ENCODE measurements at regions not wholly inside any gene's neighbourhood (a gene's known extent, or its start where the extent isn't known, plus 50 kb on each side); places are given as distances from the start of the nearest gene placed in this dataset.
"Not testable (repeated sequence)": the region's sequence is repeated elsewhere in the genome, so short reads cannot be mapped to it uniquely, and the experiment has no call there.

DNA sequence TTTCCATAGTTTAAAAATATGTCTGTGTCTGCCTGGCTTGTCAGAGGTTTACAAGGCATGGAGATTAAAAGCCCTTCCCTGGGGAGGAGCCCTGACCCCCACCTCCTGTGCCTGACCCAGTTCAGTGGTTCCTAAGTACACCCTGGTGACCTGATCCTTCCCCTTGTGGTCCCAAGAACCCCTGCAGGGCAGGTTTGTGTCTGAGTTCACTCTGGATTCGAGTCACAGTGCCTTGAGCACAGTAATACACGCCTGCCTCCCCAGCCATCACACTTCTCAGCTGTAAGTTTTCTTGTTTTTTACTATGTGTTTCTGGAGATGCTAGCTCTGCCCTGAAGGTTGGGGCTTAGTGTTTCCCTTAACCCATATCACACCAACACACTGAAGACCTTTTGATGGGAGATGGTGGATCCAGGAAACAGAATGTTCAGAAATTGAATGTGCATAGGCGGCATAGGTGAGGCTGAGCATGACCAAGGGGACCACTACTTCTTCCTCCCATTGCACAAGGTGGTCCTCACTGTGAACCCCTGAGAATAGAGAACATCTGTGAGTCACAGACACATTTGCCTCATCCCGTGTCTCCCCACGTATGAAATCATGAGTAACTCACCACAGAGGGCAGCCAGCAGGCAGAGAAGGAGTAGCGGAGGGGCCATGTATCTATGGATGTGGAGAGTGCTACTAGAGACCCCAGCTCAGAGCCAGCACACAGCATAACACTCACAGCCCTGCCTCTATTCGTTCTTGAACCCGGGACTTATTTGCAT, 962.9 kb downstream of the TMEM121 start:
- no peak for DNase-seq (ENCODE audit: low read depth)

DNA sequence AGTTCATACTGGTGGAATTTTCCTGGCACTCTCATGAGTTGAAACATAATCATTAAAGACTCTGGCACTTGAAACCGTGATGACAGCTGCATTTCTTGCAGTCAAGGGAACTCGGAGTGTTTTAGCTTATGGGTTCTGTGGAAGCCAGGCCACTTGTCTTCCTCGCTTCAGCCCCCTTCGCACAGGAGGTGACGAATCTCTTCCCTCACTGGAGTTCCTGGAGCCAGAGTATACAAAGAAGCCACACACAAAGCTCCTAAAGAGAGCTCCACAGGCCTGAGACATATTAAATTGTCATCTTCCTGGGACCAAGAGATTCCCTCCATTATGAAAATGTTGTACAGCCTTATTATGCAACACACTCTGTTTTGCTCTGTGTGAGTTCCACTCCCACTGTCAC, 964.1 kb downstream of the TMEM121 start:
- no peak for DNase-seq (ENCODE audit: low read depth)

DNA sequence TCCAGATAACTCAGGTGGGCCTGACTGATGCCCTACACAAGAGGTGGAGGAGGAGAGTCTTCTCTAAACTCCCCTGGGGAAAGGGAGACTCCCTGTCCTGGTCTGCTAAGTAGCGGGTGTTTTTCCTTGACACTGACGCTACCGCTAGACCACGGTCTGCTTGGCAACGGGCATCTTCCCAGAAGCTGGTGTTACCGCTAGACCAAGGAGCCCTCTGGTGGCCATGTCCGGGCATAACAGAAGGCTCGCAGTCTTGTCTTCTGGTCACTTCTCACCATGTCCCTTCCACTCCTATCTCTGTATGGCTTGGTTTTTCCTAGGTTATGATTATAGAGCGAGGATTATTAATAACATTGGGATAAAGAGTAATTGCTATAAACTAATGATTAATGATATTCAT, 965.5 kb downstream of the TMEM121 start:
- DNase-seq (ENCODE audit: low read depth): no peak

GRCh38 chr14:106493962-106494823, 967.8 kb downstream of the TMEM121 start:
- DNase-seq (ENCODE audit: low read depth): no peak

DNA sequence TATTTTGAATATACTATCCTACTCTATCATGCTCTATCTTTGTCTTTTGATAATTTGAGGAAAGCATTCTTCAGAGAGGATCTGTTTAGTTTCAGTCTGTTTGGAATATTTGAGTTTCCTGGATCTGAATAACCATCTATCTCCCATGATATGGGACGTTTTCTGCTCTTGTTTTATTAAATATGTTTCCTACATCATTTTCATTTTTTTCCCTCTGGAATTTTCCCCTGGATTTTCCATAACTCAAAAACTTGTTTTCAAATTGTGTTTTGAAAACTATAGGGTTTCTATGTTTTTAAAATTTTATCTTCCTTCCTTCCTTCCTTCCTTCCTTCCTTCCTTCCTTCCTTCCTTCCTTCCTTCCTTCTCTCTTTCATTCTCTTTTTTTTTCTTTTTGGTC, 974.2 kb downstream of the TMEM121 start:
- no peak for DNase-seq (ENCODE audit: low read depth)

GRCh38 chr14:106501898-106502297, 975.5 kb downstream of the TMEM121 start:
- no peak for DNase-seq (ENCODE audit: low read depth)

DNA sequence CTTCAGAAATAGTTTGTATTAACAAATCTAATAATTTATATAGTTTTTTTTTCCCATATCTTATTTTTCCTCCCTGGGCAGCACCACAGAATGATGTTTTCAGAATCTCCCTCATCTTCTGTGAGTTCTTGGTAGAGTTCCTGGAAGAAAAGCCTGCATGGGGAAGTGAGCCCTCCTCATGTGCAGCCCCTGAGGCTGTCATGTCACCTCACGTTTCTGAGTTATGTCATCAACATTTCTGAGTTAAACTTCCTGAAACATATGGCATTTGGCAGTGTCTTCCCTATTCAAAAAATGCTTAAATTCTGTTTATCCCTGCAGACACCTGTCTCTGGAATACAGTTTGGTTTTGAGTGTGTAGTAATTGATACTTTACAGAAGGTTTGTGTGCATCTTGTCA, 979.0 kb downstream of the TMEM121 start:
- DNase-seq (ENCODE audit: low read depth): no peak

- no peak for DNase-seq (ENCODE audit: low read depth)
These were observed 980.5 kb downstream of the TMEM121 start for GRCh38 chr14:106506881-106507305.

DNA sequence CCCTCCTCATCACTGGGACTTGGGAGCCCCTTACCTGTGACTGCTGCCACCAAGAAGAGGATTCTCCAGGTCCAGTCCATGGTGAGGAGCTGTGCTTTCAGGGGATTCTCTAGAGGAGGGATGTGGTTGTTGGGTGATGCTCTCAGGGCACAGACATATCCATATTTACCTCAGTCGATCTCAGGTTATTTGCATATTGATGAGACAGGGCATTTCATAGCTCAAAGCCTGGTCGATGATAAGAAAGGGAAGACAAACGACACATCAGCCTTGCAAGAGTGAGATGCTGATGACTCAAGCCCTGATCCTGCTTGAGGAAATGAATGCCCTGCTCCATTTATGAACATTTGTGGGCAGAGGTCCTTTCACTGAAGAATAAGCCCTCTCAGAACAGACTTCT, 981.0 kb downstream of the TMEM121 start:
- no peak for DNase-seq (ENCODE audit: low read depth)

- DNase-seq (ENCODE audit: low read depth): no peak
These were observed 981.8 kb downstream of the TMEM121 start for GRCh38 chr14:106508216-106508615.

DNA sequence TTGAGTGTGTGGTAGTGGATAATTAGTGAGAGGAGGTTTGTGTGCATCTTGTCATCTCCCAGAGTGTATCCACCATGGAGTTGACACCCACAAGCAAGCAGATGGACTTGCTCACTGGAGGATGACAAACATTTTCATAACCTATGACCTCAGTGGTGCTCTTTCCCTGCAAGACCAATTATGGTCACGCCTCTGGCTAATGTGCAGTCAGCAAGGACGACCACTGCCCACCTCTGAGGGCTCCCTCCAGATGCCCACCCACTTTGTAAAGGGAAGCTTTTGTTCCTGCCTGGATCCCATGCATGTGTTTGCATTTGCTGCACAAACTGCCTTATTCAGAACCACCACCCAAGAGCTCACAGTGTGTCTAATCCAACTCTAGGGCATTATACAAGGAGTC, 982.8 kb downstream of the TMEM121 start:
- no peak for DNase-seq (ENCODE audit: low read depth)

DNA sequence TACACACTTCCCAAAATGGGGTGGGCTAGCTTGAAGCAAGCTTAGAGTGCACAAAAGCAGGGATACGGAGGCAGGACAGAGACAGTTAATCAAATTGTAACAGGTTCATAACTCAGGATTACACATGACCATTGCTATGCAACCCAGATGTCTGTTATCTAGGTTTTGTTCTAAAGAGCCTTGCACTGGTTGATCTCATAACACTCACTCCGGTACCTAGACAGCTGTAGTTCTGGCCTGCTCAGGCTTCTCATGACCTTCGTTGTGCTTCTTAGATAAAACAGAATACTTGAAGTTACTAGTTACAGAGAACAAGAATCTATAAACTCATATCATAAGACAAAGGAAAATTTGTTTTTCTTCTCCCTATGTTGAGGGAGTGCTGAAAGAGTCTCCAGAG, 983.4 kb downstream of the TMEM121 start:
- no peak for DNase-seq (ENCODE audit: low read depth)

DNA sequence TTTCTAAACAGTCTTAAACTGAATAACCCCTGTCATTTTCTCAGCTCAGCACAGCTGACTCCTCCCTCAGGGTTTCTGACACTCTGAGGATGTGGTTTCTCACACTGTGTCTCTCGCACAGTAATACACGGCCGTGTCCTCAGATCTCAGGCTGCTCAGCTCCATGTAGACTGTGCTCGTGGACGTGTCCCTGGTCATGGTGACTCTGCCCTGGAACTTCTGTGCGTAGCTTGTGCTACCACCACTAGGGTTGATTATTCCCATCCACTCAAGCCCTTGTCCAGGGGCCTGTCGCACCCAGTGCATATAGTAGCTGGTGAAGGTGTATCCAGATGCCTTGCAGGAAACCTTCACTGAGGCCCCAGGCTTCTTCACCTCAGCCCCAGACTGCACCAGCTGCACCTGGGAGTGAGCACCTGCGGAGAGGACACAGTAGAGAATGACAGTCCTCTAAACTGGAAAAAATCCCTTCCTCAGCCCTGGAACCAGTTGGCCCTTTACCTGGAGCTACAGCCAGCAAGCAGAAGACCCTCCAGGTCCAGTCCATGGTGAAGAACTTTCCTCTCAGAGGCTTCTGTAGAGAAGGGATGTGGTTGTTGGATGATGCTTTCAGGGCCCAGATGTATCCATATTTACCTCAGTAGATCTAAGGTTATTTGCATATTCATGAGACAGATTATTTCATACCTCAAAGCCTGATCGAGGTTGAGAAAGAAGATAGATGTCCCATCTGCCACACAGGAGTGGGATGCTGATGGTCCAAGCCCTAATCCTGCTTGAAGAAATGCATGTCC, 984.8 kb downstream of the TMEM121 start:
- no peak for DNase-seq (ENCODE audit: low read depth)

GRCh38 chr14:106511800-106512198, 985.4 kb downstream of the TMEM121 start:
- no peak for DNase-seq (ENCODE audit: low read depth)

GRCh38 chr14:106513302-106513701, 986.9 kb downstream of the TMEM121 start:
- DNase-seq (ENCODE audit: low read depth): no peak

DNA sequence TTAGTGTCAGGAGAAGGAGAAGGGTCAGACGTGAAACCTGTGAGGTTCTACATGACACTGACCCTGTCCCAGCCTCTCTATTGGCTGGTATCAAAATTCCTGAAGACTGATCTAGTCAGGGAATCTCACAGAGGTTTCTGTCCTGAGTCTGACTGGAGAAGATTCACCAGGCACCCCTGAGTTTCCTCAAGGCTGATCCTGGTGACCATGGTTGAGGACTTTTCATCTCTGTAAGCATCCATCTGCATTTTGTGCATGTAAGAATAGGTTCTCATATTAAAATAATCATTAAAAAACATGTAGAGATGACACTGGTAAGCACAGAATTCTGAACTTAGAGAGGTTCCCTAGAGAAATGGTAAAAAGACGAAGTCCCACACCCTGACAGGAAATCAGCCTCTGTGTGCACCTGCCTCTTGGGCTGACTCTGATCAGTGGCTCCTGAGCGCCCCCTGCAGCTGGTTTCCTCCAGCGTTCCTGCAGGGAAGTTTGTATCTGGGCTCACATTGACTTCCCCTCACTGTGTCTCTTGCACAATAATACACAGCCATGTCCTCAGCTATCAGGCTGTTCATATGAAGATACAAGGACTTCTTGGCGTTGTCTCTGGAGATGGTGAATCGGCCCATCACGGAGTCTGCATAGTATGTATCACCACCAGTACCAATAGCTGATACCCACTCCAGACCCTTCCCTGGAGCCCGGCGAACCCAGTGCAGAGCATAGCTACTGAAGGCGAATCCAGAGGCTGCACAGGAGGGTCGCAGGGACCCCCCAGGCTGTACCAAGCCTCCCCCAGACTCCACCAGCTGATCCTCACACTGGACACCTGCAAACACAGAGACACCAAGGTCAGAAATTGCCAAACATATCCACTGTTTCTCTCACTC, 991.9 kb downstream of the TMEM121 start:
- DNase-seq (ENCODE audit: low read depth): peak; percentile 74

GRCh38 chr14:106522118-106522517, 995.7 kb downstream of the TMEM121 start:
- not testable (repeated sequence) for DNase-seq (ENCODE audit: low read depth)

DNA sequence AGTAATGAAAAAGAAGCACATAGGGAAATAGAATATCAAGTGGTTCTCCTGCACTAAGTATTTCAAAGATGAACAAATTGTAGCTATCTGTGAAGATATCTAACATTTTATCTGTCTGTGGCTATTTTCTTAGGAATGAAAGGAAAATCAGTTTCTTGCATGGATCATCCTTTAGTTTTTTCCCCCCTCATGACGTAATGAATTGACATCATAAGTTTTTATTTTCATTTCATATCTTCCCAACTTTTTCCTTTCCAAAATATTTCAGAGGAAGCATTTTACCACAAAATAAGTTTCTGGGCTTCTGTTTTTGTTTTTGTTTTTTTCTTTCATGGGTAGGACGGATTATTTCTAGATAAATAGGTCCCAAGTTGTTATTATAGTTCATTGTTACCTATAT, 996.6 kb downstream of the TMEM121 start:
- no peak for DNase-seq (ENCODE audit: low read depth)

DNA sequence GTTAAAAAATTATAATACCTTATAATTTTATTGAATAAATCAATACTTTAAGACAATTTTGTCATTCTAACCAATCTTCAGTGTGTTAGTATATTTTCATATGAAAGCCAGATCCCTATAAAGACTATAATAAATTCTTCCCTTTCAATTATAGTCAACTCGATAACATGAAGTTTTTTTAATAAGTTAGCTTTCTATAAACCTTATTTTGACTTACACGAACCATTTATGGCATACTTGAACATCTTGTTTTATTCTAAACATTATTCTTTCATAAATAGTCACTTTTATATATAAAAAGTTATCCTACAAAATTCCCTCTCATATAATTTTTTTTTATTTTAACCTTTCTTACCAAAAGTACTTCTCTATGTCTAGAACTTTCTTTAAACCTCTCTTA, 1002.3 kb downstream of the TMEM121 start:
- no peak for DNase-seq (ENCODE audit: low read depth)

DNA sequence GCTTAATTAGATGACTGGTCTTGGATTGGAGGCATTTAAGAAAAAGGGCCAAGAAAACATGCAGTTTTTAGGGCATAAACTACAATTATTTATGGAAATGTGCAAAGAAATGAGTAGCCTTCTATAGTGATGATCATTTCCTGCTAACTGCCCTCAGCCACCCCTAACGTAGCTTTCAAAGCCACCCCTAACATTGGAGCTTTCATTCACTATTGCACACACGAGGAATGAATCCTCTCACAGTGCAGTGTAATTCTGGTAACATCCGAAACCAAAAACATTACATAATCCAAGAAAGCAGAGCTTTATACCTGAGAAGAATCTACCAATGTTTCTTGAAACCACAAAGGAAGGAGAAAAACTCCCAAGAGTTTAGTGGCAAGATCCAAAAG, 1003.6 kb downstream of the TMEM121 start:
- DNase-seq (ENCODE audit: low read depth): no peak

DNA sequence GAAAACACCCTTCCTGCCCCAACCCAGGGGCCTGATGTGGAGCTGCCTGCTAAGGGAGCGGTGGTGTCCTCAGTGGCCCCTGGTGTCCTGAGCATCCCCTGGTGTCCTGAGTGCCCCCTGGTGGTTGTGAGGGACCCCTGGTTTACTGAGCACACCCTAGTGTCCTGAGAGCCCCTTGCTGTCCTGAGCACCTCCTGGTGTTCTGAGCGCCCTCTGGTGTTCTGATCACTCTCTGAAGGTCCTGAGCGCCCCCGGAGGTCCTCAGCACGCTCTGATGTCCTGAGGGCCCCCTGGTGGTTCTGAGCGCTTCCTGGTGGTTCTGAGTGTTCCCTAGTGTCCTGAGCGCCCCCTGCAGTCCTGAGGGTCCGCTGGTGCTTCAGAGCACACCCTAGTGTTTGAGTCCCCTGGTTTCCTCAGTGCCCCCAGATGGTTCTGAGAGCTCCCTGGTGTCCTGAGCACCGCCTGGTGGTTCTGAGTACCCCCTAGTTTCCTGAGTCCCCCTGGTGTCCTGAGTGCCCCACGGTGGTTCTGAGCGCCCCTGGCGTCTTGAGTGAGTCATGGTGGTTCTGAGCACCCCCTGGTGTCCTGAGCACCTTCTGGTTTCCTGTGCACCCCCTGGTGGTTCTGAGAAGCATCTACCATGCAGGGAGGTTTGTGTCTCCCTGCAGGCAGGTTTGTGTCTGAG, 1004.2 kb downstream of the TMEM121 start:
- DNase-seq (ENCODE audit: low read depth): no peak
